GM21381 (cell line): ENCODE measurements at regions not wholly inside any gene's neighbourhood (a gene's known extent, or its start where the extent isn't known, plus 50 kb on each side); places are given as distances from the start of the nearest gene placed in this dataset.
"Not testable (repeated sequence)": the region's sequence is repeated elsewhere in the genome, so short reads cannot be mapped to it uniquely, and the experiment has no call there.

Source experiments
- ATAC-seq: cut with Tn5 transposase; IDR thresholded peaks from one replicate; pipeline ENCODE4 v1.9.1; 2021; ENCODE audit warnings: mild to moderate bottlenecking, moderate library complexity; ENCODE audit not compliant: unreplicated experiment

DNA sequence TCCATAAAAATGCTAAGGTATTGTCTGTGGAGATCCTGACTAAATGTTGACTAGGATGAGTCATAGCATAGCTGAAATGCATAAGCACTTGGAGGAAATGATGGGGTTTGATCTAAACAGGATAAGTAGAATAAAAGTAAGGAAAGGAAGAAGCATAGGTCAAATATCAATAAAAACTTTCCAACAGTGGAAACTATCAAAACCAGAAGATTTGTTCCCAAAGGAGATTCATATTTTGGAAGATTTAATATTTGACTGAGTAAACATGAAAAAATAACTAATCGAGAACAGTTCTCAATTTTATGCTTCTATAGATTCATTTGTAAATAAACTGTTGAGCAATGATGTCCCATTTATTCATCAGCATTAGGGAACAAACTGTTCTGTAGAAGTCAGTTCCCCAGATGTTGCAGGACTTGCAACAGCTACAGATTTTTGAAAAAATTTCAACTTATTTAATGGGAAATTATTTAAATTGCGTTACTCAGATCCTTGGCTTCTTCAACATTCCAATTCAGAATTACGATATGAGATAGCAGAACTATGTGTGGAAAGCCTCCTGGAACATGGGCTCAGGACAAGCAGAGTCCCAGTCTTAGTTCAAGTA is 133.7 kb upstream of the TBX18 start:
- no peak for ATAC-seq

DNA sequence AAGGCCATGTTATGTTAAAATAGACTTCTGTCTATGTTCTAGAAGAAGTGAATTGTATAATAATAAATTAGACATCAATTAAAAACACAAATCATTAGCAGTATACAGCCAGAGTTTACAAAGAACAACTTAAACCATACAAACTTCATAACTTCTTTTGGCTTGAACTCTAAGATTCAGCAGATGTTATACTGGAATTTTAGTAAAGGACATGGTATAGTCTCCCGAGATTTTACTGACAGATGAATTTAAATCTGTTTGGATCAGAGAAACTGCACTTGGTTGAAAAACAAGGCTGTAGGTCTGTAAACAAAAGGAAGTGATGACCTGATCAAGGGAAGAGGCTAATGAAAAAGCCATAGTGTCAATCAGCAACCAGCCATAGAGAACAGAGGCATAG is 132.6 kb upstream of the TBX18 start:
- no peak for ATAC-seq

DNA sequence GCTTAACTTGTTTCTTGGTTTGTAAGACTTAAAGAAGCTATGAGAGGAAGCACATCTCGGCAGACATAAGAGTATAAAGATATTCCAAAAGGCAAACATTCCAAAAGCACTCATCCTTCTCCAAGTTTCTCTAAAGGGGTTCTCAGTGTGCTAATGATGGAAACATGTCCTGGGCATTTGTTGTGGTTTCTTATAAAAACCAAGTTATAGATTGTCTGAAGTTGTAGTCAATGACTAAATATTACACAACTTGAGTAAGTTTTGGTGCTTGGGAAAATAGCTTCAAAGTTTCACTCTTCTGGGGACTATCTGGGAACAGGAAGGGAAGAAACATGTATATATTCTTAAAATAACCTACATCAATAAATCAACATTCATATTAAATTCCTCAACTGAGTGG is 128.3 kb upstream of the TBX18 start:
- ATAC-seq, result no peak

DNA sequence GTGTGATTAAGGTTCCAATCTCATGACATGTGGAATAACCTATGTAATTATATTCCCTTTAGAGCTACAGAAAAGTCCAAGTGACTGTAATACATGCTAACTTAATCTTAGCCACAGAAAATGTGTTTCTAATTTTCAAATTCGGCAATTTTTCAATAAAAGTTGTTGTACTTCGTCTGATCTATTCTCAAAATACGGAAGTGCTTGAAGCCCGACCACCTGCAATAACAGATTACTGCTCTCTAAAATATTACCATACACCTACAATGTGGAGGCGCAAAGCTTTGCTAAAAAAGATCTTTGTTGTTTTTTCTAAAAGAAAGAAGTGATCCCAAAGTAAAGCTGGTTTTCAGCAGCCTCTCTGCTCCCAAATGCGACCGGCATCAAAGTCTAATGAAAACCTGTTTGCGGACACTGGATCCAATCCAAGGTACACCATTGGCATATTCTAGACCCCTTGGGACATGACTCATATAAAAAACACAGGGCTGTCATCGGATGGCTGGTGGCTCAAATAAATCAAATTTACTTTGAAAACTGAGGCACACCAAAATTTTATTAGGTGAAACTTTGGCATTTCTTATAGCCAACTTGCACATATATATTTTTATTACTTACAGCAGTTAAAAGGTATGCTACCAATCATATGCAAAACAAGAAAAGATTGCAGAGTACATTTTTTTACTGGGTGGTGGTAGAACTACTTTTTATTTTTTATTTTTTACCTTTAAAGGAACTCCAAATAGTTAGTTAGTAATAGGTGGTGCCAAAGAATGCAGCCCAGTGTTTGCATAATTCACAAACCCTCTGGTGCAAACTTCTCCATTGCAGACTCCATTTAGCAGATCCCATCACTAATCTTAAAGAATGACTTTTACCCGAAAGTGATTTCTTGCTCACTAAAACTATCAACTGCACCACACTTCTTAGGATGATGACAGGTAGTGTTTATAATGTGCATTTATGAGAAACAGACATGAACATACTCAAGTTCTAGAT is 118.7 kb upstream of the TBX18 start:
- no peak for ATAC-seq

DNA sequence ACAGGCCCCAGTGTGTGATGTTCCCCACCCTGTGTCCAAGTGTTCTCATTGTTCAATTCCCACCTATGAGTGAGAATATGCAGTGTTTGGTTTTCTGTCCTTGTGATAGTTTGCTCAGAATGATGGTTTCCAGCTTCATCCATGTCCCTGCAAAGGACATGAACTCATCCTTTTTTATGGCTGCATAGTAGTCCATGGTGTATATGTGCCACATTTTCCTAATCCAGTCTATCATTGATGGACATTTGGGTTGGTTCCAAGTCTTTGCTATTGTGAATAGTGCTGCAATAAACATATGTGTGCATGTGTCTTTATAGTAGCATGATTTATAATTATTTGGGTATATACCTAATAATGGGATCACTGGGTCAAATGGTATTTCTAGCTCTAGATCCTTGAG is 115.0 kb upstream of the TBX18 start:
- ATAC-seq, result not testable (repeated sequence)

DNA sequence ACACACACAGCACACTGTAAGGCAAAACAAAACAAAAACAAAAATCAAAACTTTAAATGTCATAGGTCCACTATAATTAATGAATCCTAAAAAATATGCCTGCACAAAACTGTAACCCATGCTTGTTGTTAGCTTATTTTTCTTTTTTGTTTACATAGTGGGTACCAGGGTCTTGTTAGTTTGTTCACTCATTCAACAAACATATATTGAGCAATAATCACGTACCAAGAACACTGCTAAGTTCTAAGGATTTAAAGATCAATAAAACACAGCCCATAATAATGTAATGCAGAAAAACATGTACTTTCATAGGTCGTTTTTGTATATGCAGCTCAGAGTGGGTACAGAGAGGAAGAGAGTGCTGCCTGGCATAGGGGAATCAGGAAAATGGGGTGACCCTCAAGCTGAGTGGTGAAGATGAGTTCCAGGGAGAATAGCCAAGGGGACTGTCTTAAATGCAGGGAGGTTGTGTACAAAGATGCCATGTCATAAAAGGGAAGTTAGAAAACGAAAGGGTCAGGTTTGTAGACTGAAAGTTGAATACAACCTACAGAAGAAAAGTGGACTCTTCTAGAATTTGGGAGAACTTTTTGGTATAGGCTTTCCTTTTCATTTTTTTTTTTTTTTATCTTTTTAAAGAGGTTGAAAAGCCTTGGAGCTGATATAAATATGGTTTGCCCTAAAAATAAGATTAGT is 113.3 kb upstream of the TBX18 start:
- ATAC-seq, result no peak

DNA sequence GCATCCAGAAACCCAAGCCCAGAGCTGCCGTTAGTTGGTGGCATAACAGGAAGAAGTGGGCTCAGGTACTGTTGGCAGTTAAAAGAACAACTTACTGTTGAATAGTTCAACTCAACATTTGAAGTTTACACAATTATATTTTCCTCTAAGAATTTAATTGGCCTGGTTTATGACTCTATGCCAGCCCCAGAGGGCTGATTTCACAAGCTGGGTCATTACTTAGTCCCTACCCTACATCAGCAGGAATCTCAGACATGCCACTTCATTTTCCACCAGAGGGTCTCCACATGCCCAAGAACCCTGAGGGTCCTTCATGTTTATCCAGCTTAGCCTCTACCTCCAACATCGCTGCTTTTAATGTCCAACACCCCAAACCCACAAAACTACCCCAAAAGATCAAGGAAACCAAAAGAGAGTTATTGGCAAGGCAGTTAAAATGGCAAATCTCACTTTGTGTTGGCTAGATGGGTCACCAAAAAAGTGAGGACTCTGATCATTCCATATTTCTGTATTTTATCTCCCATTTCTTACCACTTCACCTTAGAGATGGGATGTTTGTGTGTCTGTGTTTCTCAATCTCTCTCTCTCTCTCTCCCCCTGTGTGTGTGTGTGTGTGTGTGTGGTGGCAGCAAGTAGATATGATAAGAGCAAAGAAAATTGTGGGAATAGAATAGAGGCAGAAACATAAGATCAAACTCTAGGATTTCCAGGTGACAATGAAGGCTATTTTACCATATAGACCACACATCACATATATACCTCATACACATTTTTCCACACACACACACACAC is 112.5 kb upstream of the TBX18 start:
- no peak for ATAC-seq

DNA sequence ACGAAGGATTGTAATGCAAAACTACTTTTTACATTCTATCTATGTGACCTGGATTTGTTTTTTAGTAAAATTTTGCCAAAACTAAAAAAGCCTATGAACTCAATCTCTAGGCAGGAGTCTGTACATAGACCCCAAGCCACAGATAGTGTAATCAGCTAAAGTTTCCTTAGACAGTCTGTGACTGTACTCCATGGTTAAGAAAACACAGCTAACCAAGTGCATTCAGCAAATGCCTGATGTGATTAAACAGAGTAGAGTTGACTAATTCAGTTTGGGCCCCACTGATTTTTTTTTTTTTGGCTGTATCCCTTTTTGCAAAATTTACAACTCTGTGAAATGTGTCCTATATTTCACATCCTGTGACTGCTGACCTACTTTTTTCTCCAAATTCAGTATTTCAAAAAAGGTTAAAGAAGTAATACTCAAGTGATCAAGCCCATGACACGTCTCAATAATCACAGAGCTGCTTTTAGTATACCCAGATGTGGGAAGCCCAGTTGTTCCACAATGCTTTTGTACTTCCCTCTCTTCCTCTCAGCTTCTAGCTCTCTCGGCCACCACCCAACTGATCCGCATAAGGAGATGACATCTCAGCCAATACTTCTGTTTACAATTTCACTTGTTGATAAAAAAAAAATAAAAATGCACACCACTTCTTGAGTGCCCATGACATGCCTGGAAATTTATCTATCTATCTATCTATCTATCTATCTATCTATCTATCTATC is 108.8 kb upstream of the TBX18 start:
- no peak for ATAC-seq

DNA sequence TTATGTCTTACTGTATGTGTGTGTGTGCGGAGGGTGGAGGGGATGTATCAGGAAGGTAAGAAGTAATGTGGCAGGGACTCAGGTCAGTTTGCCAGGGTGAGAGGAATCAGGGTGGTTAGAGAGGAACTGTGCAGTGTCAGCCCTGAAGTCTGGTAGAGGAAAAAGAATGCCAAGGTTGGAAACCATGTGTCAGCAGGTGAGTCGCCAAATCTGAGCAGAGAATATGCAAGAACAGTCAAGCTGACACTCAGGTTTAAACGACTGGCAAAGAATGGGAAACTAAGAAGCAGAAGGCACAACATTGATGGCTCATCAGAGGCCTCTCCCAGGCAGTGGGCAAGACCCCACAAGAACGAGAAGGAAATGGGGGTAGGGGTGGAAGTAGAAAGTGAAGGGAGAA is 107.5 kb upstream of the TBX18 start:
- no peak for ATAC-seq

DNA sequence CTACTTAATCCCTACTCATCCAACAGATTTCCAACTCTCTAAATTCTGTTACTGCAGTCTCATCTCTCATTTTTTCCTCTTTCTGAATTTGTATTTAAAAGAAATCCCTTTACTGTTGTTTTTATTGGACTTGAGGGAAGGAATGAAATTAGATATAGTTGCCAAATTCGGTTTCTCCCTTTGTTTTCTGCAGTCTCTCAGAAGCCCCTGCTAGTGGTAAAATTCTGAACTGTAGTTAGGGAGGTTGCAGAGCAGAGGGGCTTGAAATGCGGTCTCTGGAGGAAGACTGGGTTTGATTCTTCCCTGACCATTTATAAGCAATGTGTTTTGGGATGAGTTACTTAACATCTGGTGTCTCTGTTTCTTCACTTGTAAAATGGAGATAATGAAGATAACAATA is 106.3 kb upstream of the TBX18 start:
- no peak for ATAC-seq

DNA sequence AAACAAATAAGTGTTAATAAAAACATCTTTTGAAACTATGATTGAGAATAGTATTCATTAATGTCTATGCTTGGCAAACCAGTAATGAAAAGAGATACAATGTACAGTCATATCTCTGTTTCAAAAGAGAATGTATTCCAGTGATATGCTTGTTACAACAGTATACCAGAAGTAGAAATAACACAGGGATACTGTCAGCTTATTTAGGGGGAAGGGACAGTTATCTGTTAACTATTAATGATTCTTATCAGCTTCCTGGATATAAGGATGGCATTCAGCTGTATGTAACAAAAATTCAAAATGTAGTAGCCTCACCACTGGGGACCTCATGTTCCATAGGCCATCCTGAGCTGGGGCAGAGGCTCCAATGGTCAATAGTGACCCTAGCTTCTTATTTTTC is 103.8 kb upstream of the TBX18 start:
- ATAC-seq, result no peak

DNA sequence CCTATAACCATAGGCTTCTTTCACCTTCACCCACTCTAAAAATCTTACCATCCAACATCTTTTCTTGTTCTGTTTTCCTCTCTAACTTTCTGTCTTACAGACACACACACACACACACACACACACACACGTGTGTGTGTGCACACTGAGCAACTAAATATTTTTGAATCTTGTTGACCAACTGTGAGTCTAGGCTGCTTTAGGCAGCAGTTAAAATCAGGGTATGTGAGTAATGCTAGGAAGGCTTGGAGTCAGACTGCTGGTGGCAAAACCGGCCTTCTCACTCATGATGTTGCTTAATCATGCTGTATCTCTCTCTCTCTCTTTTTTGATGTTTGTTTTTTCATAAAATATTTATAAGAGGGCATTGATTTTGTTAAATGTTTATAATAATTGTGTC is 103.1 kb upstream of the TBX18 start:
- ATAC-seq, result no peak

DNA sequence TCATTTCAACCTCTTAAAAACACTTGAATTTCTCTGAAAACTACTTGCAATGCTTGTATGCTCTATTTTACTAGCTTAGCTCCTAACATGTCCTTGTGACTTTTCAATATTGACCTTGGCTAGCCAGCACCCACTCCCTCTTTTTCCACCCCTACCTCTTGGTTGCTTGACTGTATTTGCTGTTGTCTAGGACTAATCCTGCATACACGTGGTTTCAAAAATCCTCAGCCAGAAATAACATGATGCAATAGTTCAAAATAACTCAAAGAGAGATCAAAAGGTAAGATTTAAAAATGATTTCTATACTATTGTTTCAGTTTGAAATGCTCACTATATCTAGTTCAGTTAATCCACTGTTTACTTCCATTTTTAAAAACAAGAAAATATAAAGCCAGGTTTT is 102.3 kb upstream of the TBX18 start:
- no peak for ATAC-seq

DNA sequence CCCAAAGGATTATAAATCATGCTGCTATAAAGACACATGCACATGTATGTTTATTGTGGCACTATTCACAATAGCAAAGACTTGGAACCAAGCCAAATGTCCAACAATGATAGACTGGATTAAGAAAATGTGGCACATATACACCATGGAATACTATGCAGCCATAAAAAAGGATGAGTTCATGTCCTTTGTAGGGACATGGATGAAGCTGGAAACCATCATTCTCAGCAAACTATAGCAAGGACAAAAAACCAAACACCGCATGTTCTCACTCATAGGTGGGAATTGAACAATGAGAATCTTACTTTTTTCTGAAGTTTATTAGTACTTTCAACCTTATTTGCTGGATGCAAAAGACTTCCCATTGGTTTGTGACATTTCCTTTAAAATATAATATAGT is 101.0 kb upstream of the TBX18 start:
- not testable (repeated sequence) for ATAC-seq

DNA sequence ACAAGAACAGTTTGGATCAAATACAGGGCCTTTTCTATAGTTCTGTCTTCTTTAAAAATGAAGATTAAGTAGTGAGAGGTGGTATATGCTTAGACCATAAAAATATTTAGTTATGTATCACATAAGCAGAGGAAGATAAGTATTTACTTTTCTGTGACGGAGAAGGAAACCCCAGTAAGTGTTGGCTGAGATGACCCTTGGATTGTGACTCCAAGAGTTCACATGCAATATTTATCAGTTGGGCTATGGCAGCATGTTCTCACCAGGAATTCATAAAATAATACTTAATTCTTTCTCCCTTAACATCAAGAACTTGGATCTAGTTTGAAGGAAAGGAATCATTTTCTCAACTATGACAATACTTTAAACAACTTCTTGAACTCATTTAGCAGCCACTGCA is 98.4 kb upstream of the TBX18 start:
- ATAC-seq, result no peak

DNA sequence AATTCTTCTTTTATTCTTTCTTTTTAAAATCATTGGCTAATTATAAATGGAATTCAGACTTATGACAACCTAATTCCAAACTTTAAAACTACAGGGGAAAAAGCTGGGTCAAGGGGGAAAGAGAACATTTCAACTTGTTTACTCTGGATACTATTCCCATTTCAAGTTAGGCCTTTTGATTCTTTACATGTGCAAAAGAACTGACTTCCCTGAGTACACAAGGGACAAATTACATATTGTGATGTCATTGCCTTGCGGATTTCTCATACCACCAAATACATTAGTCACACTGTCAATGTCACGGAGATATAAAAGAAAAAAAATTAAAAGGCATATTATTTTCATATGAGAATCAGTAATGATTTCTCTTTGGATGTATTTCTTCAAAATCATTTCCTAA is 96.5 kb upstream of the TBX18 start:
- no peak for ATAC-seq

DNA sequence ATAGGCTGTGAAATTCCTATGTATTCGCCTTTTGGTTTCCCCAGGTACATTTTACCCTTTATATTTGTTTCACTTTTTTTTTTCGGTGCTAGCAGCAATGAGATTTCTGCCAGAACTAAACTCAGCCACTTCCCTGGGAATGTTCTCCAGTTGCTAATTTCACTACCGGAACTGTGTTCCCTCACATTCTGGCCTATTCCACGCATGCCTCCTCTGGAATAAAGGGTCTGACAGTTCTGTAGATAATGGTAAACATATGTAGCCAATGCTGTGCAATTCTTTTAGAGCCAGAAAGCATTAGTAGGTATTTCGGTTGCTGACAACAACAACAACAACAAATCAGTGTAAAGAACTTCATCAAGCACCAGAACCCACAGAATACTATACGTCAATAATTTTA is 96.1 kb upstream of the TBX18 start:
- ATAC-seq, result no peak

DNA sequence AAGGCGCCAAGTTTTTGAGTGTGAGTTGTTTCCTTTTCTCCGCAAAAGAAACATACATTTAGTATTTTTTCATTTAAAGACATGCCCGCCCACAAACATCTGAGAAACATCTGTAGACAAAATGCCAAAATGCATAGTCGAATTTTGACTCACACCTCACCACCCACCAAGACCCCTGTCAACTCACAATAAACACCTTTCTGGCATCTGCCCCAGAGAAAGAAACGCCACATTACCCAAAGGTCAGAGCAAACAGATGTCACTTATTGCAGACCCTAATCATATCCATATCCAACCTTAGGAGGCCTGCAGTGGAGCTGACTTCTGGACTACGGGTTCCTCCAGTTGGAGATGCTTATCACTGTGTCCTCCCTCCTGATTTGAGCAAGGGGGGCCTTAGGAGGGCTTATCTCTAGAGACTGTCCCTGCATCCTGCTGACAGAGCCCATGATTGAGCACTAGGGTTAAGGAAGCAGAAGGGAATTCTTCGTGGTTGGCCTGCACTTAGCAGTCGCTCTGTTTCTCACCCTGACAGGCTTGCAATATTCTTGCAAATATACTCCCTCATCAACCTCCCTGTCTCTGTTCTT is 90.5 kb upstream of the TBX18 start:
- no peak for ATAC-seq

DNA sequence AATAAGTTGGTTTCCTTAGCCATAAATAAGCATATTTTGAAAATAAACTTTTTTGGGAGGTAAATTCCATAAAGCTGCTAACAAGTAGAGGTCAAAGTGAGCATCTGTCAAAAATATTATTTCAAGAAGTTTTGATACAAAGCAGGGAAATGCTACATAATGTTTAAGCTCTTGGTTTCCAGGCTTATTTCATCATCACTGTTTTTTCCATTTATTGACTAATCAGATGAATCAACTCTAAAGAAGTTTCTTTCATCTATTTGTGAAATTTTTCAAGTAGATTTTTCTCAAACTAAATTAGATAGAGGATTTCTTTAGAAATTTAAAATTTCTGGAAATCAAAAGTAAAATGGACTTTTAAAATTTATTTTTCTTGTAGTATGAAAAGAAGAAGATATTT is 89.5 kb upstream of the TBX18 start:
- no peak for ATAC-seq

DNA sequence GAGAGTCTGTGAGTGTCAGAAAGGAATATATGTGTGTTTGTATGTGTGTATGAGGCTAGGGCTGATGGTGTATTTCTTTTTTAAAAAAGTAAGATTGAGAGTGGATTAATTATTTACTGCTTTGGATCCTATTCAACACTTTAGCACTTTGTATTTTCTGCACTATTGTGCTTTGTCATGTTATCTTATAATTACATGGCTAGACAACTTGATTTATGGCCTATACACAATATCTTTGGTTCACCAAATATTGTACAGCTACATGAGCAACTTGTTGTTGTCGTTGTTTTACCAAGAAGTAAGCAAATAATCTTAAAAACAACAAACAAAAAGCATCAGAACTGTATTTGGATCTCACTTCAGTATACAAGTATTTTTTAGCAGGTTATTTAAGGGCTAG is 84.6 kb upstream of the TBX18 start:
- no peak for ATAC-seq
